ENCODE measurements at regions not wholly inside any gene's neighbourhood (a gene's known extent, or its start where the extent isn't known, plus 50 kb on each side); places are given as distances from the start of the nearest gene placed in this dataset.

DNA sequence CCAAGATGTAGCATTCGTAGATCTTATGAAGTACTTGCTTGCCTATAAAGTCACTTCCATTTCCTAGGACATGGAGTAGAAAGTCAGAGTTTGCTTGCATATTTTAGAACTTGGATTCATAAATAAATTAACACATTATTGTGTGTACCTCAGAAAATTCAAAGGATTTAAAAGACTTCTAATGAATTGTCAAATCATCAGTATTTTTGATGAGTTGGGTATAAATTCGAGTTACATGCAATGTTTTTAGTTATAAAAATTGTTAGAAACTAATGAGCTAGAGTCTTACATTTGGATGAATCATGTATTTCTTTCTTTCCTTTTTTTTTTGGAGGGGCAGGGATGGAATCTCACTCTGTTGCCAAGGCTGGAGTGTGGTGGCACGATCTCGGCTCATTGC lies 156.9 kb upstream of the KCNJ16 start:
- no peaks in the 10 kb centered on the region for H3K36me3 ChIP-seq
- H3K4me3 ChIP-seq = no peak overlapping the region
- no peak overlapping the region for H3K27ac ChIP-seq
- H3K27me3 ChIP-seq = no peaks in the 10 kb centered on the region
- H3K4me1 ChIP-seq = no peaks in the 10 kb centered on the region
- H3K9me3 ChIP-seq = no peaks in the 10 kb centered on the region
- TF ChIP-seq POLR2A (IDR thresholded peaks at IDR 0.05) = no peak
- TF ChIP-seq POLR2AphosphoS5 (IDR thresholded peaks at IDR 0.05) = no peak
- TF ChIP-seq, protein P1, sequence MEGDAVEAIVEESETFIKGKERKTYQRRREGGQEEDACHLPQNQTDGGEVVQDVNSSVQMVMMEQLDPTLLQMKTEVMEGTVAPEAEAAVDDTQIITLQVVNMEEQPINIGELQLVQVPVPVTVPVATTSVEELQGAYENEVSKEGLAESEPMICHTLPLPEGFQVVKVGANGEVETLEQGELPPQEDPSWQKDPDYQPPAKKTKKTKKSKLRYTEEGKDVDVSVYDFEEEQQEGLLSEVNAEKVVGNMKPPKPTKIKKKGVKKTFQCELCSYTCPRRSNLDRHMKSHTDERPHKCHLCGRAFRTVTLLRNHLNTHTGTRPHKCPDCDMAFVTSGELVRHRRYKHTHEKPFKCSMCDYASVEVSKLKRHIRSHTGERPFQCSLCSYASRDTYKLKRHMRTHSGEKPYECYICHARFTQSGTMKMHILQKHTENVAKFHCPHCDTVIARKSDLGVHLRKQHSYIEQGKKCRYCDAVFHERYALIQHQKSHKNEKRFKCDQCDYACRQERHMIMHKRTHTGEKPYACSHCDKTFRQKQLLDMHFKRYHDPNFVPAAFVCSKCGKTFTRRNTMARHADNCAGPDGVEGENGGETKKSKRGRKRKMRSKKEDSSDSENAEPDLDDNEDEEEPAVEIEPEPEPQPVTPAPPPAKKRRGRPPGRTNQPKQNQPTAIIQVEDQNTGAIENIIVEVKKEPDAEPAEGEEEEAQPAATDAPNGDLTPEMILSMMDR (IDR thresholded peaks at IDR 0.05) = no peak
- intact Hi-C loops (cut with DNase I; ENCODE audit: low total_unique reads) = no loop called here
- DNase-seq (ENCODE audit: low spot score in 2 of 2) = no peak

DNA sequence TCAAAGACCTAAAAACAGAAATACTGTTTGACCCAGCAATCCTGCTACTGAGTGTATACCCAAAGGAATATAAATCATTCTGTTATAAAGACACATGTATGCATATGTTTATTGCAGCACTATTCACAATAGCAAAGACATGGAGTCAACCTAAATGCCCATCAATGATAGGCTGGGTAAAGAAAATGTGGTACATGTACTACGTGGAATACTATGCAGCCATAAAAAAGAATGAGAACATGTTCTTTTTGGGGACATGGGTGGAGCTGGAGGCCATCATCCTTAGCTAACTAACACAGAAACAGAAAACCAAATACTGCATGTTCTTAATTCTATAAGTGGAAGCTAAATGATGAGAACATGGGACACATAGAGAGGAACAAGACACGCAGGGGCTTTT lies 155.2 kb upstream of the KCNJ16 start:
- intact Hi-C loops (cut with DNase I; ENCODE audit: low total_unique reads) = no loop called here
- Histone ChIP-seq H3K27ac (no peak overlapping the region), H3K36me3 (no peaks in the 10 kb centered on the region), H3K9me3 (no peaks in the 10 kb centered on the region), H3K4me3 (no peak overlapping the region), H3K27me3 (no peaks in the 10 kb centered on the region), H3K4me1 (no peaks in the 10 kb centered on the region)
- TF ChIP-seq, protein P1 (IDR thresholded peaks at IDR 0.05) = no peak
- TF ChIP-seq POLR2AphosphoS5 (IDR thresholded peaks at IDR 0.05) (no peak), POLR2A (IDR thresholded peaks at IDR 0.05) (no peak)
- DNase-seq (ENCODE audit: low spot score in 2 of 2) = no peak

DNA sequence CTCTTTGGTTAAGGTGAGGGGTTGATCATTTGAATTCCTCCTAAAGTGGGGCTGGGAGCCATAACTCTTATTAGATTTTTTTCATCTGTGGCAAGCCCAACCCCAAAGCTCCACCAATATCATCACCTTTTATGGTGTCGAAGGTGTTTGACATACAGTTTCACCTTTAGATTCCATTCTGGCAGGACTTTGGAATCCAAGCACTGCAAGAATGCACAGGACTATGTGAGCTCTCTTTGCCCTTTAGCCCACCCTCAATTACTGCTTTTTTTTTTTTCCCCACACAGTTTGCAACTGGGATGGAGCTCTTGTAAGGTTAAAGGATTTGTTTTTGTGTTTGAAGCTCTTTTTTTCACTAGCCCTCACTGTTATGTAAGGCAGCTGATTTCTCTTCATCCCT lies 154.0 kb upstream of the KCNJ16 start:
- no peak for DNase-seq (ENCODE audit: low spot score in 2 of 2)
- no peak for TF ChIP-seq POLR2AphosphoS5 (IDR thresholded peaks at IDR 0.05)
- TF ChIP-seq, protein P1 (IDR thresholded peaks at IDR 0.05) = no peak
- TF ChIP-seq POLR2A (IDR thresholded peaks at IDR 0.05) = no peak
- H3K4me3 ChIP-seq = no peak overlapping the region
- intact Hi-C loops (cut with DNase I; ENCODE audit: low total_unique reads) = no loop called here
- no peaks in the 10 kb centered on the region for H3K4me1 ChIP-seq
- H3K27me3 ChIP-seq = no peaks in the 10 kb centered on the region
- H3K9me3 ChIP-seq = no peaks in the 10 kb centered on the region
- H3K27ac ChIP-seq = no peak overlapping the region
- H3K36me3 ChIP-seq = no peaks in the 10 kb centered on the region

GRCh38 chr17:69928611-69929010 lies 146.4 kb upstream of the KCNJ16 start:
- intact Hi-C loops (cut with DNase I; ENCODE audit: low total_unique reads) = no loop called here
- peak in 1 of 2 donors; percentile 18 for DNase-seq (ENCODE audit: low spot score in 2 of 2)
- Histone ChIP-seq H3K4me3 (no peak overlapping the region), H3K36me3 (no peaks in the 10 kb centered on the region), H3K9me3 (no peaks in the 10 kb centered on the region), H3K4me1 (no peaks in the 10 kb centered on the region), H3K27ac (no peak overlapping the region), H3K27me3 (no peaks in the 10 kb centered on the region)
- no peak for TF ChIP-seq POLR2AphosphoS5 (IDR thresholded peaks at IDR 0.05)
- no peak for TF ChIP-seq POLR2A (IDR thresholded peaks at IDR 0.05)
- TF ChIP-seq, protein P1 (IDR thresholded peaks at IDR 0.05) = no peak

DNA sequence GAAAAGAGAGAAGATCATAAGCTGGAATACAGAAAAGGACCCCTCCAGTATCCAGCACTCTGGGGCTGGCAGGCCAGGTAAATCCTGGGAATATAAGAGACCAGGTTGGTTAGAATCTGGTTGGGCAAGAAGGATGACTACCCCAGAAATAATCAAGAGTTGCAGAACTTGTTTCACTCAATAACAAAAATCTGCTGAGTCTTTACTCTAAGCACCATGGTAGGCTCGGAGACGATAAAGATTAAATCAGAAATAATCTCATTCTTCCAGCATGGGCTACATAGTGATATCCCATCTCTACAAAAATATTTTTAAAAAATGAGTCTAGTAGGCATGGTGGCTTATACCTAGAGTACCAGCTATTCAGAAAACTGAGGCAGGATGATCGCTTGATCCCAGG lies 138.0 kb upstream of the KCNJ16 start:
- no peak for DNase-seq (ENCODE audit: low spot score in 2 of 2)
- Histone ChIP-seq H3K27me3 (no peaks in the 10 kb centered on the region), H3K36me3 (no peaks in the 10 kb centered on the region), H3K4me3 (no peak overlapping the region), H3K4me1 (no peaks in the 10 kb centered on the region), H3K27ac (no peak overlapping the region), H3K9me3 (no peaks in the 10 kb centered on the region)
- intact Hi-C loops (cut with DNase I; ENCODE audit: low total_unique reads) = no loop called here
- TF ChIP-seq POLR2AphosphoS5 (IDR thresholded peaks at IDR 0.05) (no peak), POLR2A (IDR thresholded peaks at IDR 0.05) (no peak)
- TF ChIP-seq, protein P1 (IDR thresholded peaks at IDR 0.05) = no peak

All from breast epithelium (tissue), 4 donors.